HG03103 (cell line): ENCODE measurements at regions not wholly inside any gene's neighbourhood (a gene's known extent, or its start where the extent isn't known, plus 50 kb on each side); places are given as distances from the start of the nearest gene placed in this dataset.

Experiments
- ATAC-seq: cut with Tn5 transposase; IDR thresholded peaks from one replicate; pipeline ENCODE4 v1.9.1; 2021; ENCODE audit warnings: low read depth; ENCODE audit not compliant: unreplicated experiment

GRCh38 chr3:110767838-110768237 is 303.8 kb upstream of the NECTIN3 start:
- ATAC-seq, result no peak

- ATAC-seq, result no peak
Observed at GRCh38 chr3:110773413-110773954, 298.1 kb upstream of the NECTIN3 start.

DNA sequence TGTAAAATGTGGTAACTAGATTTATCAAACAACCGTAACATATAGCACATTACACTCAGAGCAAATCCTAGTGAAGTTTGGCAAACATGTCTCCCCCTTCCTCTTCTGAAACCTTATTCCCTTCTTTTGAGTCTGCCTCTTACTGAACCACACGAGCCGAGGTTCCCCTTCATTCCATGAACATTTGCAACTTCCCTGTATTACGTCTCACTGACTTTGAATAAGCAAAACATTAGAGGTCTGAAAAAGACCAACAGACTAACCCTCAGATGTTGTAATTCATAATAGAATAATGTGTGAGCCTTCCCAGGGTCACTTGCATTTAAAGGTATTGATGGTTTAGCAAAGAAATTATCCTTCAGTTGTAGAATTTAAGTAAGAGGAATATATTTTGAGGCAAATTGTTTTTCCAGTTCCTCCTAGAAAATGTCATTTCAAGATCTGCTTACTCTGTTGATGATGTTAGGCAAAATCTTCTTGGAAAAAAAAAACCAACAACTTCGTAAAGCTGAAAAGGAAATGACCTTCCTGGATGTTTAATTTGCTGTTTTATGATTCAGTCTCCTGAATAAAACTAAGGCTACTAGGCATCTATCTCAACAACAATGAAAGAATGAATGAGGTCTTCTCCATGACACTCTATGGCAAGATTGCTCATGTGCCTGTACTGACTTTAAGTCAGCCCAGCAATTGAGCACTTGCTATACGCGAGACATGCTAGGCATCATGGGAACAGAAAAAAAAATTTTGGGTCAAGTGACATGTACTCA is 296.9 kb upstream of the NECTIN3 start:
- no peak for ATAC-seq

DNA sequence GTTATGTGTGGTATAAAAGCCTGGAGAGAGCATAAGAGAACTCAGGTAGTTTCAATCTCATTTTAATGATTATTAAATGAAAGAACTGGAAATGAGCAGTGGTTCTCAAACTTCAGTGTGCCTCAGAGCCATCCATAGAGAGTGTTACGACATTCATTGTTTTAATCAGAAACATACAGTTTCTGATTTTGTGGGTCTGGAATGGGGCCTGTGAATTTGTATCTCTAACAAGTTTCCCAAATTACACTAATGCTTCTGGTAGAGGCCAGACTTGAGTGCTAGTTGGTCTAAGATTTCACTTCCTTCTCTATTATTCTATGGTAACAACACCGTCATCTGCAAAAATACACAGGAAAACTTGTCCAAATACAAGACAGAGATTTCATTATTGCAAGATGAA is 292.0 kb upstream of the NECTIN3 start:
- no peak for ATAC-seq

- no peak for ATAC-seq
Observed at GRCh38 chr3:110783541-110783940, 288.1 kb upstream of the NECTIN3 start.

- ATAC-seq, result no peak
Observed at GRCh38 chr3:110788794-110789193, 282.8 kb upstream of the NECTIN3 start.

- ATAC-seq, result no peak
Observed at GRCh38 chr3:110789315-110789714, 282.3 kb upstream of the NECTIN3 start.

DNA sequence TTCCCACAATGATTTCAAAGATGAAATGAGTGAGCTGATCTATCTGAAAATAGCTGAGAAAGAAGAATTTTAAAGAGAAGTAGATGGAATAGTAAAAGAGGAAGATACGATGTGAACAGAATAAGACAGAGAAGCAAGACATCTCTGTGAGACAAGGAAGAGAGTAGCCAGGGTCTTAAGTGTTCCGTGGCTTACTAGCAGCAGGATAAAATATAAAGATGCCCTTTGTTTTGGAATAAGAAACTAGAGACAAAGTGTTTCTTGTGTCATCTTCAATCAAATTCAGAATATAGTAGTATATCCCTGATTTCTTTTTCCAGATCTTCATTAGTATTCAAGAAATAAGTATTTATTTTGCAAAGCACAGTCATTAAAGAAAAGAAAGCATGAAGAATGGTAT is 281.0 kb upstream of the NECTIN3 start:
- no peak for ATAC-seq

DNA sequence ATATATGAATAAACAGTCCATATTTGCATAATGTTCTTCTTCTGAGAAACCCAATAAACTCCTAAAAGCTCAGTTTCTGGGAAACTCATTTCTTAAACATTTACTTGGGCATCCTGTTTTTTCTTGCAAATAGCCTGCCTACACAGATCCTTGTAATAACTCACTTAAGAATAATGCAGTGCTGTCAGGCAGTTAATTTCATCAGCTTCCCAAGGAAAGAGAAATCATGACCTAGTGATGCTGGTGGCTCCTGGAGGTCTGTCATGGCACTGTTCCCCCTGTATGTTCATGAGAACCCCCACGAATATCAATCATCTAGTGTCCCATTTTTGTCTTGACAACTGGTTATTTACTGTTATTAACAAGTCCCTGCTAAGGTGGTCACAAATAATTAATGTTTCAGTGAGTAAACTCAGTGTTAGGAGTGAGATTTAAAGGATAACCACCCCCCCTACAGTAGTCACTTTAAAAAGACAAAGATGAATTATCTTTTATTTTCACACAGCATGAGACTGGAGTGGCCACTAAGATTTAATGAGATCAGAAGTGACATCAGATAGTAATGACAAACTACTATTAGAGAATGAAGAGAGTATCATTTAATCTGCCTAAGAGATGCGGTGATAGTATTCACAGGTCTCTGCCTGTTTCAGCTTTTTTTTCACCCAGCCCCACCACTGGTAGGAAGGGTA is 279.5 kb upstream of the NECTIN3 start:
- ATAC-seq, result no peak

GRCh38 chr3:110793611-110794010 is 278.0 kb upstream of the NECTIN3 start:
- no peak for ATAC-seq

- no peak for ATAC-seq
Observed at GRCh38 chr3:110795163-110795562, 276.5 kb upstream of the NECTIN3 start.

DNA sequence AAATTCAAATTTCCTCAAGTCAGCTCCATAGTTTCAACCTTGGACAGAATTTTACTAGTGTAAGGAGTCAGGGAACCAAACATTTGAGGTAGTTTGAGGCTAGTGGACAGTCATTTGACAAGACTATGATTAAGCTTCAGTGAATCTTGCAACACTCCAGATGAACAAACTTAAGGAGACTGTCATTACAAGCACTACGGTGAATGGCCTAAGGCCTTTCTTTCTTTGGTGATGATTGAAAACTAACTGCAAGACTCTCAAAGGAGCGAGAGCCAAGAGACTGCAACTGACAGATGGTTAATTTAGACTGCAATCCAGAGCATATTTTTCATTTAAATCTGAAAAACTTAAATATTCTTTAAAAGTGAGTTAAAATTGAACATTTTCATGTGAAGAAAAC is 272.3 kb upstream of the NECTIN3 start:
- no peak for ATAC-seq

- no peak for ATAC-seq
Observed at GRCh38 chr3:110804856-110805255, 266.8 kb upstream of the NECTIN3 start.

- ATAC-seq, result no peak
Observed at GRCh38 chr3:110806924-110807323, 264.7 kb upstream of the NECTIN3 start.

GRCh38 chr3:110808630-110809029 is 263.0 kb upstream of the NECTIN3 start:
- ATAC-seq, result no peak

- no peak for ATAC-seq
Observed at GRCh38 chr3:110810356-110810755, 261.3 kb upstream of the NECTIN3 start.

DNA sequence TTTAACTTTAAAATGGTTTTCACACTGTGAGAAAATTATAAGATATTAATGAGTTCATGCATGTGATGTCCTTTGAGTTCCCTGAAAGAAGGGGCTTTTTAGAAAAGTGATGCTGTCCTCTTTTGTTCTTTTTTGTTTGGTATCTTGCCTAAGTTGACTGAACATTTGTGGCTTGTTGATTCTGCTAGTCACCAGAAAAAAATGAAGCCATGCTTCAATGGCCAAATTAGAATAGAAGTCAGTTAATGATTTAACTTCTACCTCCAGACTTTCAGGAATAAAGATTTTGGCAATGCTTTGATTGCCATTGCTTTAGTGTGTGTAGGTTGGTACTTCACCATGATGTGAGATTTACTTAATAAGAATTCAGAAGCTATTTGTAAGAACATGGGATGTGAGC is 260.6 kb upstream of the NECTIN3 start:
- no peak for ATAC-seq

GRCh38 chr3:110813541-110813940 is 258.1 kb upstream of the NECTIN3 start:
- ATAC-seq, result no peak

GRCh38 chr3:110814170-110815007 is 257.2 kb upstream of the NECTIN3 start:
- ATAC-seq, result peak; percentile 70

DNA sequence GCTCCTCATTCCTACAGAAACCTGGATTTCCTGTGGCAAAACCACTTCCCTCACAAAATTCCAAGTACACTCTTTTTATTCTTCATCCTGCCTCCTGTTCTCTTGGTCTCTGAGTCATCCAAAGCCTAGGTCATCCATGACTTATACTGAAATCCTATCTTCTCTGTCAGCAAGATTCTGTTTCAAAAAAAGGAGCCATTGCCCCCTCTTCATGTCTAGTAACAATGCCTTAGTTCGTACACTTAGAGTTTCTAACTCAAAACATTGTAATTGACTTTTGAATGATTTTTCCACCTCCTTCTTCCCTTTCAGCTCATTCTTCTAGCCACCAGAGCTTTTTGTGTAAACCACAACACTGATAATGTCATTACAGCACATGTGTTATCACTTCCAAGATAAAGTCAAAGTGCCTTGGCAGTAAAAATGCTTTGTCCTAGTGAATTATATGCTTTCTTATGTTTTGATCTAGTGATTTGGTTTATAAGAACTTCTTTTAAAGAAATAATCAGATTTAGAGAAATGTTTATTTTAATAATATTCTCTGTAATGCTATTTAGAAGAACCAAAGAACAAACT is 256.5 kb upstream of the NECTIN3 start:
- no peak for ATAC-seq

DNA sequence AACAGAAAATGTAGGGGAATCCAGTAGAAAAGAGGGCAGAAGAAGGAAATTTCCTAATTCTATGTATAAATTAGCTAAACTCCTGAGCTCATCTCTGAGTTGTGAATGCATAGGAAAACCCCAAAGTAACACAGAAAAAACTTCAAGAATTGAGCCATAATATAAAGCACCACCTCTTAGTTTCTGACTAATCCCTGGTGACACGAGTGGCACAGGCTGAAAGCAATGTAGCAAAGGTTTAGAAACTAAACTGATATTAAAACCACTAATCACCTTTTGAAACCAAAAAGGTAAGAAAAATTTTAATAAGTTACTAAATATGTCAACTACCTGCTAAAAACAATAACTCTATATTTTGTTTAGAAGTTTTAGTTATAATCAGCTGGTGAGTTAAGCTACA is 255.6 kb upstream of the NECTIN3 start:
- ATAC-seq, result no peak
